NCI-H226 (cell line): ENCODE measurements at regions not wholly inside any gene's neighbourhood (a gene's known extent, or its start where the extent isn't known, plus 50 kb on each side); places are given as distances from the start of the nearest gene placed in this dataset.

Experiments
- DNase-seq: peaks from one replicate; pipeline ENCODE4 v3.0.0-alpha.2; 2015

DNA sequence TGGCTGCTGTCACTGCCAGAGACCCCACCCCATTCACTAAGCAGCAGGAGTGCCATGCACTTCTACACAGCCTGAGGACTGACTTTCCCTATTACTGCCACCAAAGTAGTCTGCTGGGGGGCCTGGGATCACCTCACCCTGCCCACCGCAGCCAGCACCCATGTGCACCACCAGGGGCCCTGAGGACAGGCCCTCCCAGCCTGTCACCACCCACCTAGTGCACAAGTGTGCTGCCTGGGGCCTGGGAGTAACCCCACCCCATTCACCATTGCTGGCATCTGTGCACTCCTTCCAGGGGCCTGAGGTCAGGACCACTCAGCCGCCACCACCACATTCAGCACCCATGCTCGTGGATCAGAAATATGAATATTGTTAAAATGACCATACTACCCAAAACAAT is 247.8 kb upstream of the NCKAP5 start:
- DNase-seq, result no peak

DNA sequence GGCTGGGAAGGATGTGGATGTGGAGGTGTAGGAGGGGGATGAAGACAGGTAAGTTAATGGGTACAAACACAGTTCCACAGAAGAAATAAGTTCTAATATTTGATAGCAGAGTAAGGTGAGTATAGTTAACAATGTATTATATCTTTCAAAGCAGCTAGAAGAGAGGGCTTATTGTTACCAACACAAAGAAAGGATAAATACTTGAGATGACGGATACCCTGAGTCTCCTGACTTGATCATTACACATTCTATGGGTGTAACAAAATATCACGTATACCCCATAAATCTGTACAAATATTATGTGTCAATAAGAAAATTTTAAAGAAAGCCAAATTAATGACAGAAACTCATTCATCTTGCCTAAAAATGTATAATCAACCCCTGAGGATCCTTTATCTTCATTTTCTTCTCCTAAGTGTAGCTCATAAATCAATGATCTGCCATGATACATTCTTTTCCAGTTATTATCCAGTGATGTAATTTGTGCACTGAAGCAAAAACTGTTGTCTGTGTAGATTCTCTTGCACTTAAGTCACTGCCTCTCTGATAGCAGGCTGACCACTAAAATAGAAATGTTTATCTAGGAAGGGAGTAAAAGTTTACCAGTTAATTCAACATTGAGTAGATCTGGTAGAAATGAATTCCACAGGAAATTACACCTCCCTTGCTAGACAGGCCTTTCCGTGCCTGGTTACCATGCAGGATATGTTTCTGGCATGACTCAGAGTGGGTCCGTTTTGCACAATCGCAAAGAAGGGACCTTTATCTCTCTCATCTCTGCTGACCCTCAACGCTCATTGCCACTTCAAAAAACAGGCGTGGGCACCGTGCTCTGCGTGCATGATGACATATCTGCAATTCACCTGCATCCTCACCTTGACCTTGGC is 249.7 kb upstream of the NCKAP5 start:
- DNase-seq, result peak; percentile 98

DNA sequence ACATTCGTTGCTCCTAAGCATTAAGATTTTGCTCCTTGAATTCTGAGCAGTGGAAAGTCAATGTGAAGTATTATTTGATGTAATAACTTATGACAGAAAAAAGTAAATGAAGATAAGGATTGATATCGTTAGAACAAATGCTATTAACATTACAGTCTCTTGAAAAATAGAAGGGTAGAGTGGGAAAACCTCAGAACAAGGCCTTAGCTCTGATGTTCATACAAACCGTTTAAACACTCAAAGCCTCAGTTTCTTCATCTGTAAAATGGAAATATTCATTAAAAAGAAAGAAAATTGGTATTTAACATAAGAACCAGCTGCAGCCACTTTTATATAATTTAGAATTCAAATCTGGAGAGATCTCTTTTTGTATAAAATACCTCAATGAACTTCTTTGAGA is 250.4 kb upstream of the NCKAP5 start:
- no peak for DNase-seq

DNA sequence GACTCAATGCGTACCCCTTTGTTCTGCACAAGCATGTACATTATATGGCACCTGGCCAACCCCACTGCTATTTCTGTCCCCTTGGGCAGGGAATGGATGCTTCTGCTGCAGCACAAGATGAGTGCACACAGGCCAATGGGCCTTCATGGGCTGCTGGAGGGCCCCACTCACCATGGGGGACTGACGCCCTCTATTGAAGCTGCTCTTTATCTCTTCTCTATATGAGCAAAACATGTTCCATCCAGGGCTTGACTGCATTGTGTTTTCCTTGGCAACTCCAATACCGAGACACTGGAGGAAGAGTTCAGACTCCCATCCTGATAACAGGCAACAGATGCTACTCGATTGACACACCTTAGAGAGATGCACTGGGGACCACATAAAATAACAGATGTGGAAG is 251.6 kb upstream of the NCKAP5 start:
- DNase-seq, result no peak

DNA sequence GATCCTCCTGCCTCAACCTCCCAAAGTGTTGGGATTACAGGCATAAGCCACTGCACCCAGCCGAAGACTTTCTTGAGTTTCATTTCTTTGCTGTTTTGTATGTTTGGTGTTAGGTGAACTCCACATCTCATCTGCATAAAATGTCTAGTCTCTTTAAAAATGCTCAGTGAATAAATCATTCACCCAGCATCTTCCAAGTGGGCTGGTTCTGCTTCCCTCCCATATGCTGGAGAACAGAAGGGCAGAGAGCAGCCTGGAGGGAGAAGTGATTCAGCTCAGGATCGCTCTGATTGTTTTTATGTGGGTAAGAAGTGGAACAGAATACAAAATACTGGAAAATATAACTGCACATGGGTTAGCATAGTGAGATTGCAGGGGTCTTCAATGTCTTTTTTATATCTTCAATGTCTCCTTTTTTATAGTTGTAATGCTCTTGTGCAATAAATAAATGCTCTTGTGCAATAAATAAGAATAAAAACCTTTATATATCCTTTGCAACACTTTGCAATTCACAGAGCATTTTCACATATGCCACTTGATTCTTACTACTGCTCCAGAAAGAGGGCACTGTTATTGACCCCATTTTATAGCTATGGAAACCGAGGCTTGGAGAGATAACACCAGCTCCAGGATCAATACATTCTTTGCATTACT is 253.0 kb upstream of the NCKAP5 start:
- DNase-seq, result peak; percentile 57

DNA sequence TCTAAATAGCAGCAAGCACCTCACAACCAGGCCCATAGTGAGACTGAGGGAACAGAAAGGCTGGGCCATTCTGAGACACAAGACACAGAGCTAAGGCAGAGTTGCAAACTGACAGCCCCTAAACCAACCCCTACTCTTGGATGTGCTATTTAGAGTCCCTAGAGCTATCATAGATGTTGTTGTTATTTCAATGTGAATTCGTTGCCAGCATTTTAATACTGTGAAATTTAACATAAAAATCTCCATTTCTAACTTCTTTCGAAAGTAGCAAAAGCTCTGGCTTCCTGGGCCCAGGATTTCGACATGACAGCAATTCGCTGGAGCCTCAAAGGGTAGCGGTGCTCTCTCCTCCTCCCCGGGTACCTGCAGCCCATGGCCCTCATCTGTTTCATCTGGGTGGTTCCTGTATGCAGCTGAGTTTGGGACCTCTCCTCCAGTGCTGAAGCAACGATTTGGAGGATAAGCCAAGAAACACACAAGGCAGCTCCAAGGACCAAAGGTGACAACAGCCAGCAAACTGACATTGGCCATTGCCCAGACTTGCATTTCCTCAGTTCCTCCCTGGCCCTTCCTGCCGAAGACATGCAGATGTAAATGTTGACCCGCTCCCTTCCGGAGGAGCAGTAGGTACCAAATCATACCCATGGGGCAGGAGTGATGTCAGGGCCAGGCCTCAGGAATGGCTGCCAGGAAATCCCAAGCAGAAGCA is 254.4 kb upstream of the NCKAP5 start:
- DNase-seq, result no peak

DNA sequence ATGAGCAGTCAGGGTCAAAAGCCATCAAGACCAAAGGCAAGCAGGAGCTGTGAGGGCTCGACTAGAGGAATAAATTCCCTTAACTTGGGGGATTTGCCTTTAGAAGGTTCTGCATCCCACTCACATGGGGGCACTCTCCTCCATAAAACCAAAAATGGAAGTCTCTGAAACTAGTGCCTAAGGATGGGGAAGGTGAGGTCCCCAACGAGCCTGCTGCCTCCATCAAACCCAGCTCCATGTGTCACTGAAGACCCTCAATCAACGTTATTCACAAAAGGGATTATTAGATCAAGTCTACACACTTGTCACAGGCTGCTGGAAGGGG is 254.9 kb upstream of the NCKAP5 start:
- no peak for DNase-seq

DNA sequence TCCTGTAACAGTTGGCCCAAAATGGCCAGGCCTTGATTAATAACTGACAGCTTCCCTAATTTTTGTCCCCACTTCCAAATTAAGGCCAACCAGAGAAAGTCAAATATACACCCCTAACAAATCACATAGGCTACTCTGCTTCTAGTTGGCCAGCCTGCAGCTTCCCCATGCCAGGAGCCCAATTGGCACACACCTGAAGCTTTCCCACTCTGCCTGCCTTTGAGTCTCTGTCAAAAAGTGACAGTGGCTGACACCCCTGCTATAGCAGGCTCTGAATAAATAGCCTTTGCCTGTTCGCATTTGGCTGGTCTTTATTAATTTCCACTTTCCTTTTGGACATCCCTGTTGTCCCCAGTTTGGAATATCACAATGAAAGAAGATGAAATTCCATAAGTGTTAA is 256.6 kb upstream of the NCKAP5 start:
- DNase-seq, result no peak

DNA sequence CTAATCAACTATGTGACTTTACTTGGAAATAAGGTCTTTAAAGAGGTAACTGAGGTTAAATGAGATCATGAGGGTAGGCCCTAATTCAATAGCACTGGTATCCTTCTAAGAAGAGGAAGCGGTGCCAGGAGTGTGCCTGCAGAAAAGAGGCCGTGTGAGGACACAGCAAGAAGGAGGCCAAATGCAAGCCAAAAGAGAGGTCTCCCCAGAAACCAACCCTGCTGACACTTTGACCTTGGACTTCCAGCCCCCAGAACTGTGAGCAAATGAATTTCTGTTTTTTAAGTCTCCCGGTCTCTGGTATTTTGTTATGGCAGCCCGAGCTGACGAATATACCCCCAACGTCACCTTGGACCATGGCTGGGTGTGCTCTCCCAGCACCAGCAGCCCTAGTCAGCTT is 257.5 kb upstream of the NCKAP5 start:
- DNase-seq, result no peak

DNA sequence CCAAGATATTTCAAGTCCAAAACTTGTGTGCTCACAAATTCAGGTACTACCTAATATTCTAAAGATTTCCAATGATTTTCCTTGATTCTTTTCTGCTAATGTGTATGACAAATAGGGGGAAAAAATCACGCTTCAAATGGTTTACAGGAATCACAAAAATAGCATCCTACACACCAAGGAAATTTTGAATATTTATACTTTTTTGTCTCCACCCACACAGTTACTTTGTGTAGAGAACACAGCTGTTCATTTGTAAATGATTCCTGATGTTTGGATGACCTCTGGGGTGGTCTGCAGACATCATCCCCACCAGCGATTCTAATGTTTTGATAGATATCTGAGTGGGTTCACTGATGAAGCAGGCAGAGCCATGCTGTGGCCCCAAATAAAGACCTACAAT is 260.6 kb upstream of the NCKAP5 start:
- no peak for DNase-seq

DNA sequence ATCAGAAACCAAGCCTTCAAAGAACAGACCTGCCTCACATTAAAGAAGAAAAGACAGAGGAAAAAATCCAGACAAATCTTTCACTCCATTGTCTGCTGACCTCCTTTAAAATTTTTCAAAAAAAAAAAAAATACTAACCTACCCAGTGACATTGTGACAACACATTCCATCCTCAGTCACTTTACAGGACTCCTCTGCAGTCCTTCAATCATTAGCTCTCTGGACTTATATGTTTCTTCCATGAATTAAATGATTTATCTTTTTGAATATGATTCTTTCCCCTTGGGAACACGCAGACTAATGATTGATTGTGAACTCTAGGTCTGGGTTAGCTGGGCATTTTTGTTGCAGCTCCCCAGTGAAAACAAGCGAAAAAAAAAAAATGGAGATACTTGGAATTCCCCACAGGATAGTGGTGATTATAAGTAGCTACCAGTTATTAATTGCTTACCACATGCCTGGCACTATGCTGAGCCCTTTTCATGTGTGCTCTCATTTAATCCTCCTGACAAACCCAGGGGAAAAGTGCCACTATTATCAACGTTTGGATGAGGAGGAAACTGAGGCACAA is 261.3 kb upstream of the NCKAP5 start:
- DNase-seq, result no peak

DNA sequence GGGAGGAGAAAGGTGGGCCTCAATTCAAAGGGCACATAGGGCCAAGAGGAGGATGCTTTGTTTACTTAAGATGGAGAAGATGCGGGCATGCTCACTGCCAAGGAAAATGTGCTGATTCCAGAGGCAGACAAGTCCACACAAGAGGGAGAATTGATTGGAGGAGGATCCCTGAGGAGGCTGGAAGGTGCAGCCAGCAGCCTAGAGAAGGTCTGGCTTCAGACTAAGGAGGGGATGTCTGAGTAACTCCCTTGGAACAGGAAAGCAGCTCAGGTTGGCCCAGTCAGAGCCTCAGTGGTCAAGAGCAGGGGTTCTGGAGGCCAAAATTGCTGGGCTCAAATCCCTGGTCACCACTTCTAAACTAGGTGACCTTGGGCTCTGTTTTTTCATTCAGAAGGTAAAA is 265.5 kb upstream of the NCKAP5 start:
- DNase-seq, result no peak

DNA sequence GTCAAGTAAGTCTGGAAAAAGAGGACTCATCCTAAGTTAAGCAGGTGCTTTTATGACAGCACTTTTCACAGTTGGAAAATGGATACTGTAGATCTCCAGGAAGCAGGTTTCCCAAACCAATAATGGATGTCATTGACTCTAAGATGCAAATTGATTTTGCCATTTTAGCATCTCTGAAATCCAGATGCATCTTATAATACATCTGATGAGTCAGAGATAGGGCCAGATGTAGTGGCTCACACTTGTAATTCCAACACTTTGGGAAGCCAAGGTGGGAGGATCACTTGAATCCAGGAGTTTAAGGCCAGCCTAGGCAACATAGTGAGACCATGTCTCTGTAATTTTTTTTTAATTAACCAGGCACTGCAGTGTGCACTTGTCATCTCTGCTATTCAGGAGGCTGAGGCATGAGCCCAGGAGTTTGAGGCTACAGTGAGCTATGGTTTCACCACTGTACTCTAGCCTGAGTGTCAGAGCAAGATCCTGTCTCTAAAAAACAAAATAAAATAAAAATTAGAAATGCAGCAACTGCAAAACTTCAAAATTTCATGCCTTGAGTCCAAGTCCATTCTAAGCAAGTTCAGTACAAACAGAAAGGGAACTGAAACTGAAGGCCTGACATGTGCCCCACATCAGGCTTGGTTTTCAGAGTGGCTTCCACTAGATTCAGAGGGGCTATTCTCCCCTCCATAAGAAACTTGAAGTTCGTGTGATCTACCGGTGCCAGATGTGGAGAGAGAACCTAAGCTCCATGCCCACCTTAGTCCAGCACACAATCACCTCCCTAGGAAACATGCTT is 267.8 kb upstream of the NCKAP5 start:
- no peak for DNase-seq

DNA sequence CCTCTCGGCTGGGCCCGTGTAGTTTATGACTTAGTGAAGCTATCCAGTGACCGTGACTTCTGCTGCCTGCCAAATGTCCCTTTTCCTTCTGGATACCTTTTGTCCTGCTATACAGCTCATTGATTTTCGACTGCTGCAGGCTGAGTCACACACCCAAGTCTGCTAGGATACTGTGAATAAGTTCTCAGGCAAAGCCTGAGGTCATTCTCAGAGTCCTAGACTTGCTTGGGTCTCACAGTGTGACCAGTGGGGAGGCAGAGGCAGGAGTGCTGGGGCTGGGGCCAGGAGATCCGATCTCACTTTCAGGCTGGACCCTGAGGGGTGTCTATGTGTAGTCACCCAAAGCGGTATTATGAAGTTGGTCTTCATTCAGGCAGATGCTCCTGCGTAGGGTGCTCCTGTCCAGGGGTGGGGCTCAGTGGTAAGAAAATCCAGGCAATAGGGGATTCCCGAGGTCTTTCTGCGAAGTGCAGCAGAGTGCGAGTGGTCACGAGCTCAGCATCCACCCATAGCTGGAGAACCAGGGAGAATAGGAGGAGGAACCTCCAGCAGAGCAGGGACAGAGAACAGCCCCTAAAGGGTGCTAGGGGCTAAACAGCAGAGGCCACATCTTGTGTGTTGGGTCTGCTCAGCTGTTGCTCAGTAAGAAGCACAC is 268.6 kb upstream of the NCKAP5 start:
- DNase-seq, result no peak

DNA sequence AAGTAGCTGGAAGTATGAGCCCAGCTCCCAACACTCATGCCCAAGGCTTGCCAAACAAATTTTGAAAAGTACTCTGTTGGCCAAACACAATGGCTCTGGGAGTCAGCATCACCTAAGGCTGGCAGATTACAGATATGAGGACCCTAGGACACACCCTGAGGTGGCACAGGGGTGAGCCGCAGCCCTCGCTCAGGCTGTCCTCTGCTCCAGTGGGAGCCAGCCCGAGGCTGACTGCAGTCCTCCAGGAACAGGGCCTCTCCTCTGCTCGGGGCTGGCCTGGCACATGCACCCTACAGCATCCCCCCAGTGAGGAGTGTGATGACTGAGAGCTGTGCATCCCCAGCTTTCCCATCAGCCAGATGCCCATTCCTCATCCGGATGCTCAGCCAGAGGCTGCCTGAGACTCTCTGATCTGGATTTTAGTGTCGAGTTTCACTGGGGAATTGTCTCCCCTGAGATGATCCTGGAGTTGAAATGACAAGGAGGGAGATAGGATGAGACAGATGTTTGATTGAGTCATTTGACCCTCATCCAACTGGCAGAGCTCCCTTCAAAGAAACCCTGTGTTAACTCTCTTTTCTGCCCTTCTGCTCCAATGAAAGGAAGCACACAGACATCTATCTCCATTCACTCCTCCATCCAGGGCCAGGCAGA is 269.3 kb upstream of the NCKAP5 start:
- peak; percentile 35 for DNase-seq

DNA sequence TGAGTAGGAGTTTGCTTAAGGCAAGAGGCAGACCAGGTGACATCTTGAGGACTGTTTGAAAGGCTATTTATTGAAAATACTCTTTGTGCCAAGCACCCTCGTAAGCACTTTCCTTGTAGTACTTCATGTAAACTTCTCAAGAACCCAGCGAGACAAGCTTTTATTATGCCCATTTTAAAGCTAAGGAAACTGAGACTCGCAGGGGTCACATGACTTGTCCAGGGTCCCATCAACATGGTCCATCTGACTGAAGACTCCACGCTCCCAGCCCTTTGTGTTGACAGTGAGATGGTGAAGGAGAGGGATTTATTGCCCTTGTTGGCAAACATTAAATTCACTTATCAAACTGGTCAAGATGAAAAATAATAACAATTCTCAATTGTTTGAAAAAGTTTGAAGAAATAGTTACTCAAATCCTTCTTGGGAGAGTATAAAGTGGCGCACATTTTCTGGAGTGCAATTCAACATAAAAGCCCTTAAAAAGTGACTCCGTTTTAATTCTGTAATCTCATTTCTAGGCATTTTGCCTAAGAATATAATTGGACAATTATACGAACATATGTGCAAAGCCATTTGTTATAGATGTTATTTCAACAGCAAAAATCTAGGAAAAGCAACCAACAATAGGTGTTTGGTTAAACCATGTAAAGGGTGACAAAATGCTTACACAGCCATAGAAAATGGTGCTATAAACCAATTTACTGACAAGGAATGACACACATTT is 270.5 kb upstream of the NCKAP5 start:
- no peak for DNase-seq

DNA sequence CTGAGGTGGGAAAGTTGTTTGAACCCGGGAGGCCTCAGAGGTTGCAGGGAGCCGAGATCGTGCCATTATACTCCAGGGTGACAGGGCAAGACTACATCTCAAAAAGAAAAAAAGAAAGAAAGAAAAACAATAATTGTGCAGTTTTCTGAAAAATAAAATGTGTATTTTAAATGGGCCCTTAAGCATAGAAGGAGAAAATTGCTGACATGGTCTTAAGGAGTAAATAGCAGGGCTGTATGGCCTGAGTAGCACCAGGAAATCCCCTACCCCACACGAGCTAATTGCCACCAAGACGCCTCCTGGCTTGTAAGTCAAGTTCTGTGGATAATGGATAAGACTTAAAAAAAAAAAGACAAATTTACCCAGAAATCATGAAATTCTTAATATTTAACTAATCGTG is 271.4 kb upstream of the NCKAP5 start:
- DNase-seq, result no peak

DNA sequence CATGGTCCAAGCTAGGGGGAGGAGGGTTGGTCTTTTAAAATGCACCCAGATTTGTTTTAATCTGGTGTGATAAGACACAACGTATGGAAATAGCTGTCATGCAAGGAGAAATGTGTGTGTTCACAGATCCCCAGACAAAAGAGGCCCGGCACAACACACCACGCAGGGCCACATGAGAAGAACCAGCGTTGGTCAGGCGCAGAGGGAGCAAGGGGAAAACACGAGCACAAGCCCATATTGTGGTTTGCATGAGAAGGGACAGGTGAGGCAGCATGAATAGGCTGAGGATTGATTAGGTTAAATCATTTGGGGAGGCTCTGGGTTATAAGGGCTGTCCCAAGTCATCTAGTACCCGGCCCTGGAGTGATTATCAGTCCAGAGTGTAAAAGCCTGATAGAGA is 272.5 kb upstream of the NCKAP5 start:
- DNase-seq, result no peak

DNA sequence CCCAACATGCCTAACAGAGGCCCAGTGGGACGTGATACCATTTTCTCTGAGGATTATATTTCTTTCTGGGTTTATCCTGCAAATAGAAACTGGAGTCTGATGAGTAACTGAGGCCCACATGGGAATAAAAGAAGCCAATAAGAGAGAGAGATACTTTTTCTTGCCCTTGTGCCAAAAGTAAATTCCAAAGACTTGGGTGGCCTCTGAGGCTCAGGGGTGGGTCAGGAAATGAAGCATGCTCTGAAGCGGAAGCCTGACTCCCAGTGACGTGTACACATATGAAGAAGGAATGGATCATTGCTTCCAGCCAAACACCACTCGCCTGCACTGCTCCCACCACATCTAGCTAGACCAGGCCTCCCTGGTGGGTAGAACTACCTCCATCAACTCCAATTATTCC is 273.6 kb upstream of the NCKAP5 start:
- peak; percentile 96 for DNase-seq

DNA sequence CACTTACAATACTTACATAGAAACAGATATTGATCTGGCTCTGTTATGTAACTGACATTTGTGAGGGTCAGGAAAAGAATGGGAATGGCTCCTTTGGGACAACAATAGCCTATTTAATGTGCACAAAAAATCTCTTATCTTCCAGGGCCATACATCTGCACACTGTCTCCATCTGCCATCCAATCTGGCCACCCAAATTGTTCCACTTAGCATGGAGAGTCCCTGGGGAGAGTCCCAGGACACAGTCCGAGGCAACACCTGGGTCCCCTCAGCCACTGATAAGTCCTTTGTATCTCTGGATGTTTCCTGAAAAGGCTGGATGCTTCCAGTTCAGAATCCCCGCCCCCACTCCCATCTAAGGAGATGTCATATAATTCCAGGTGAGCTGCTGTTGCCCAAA is 274.2 kb upstream of the NCKAP5 start:
- DNase-seq, result no peak

DNA sequence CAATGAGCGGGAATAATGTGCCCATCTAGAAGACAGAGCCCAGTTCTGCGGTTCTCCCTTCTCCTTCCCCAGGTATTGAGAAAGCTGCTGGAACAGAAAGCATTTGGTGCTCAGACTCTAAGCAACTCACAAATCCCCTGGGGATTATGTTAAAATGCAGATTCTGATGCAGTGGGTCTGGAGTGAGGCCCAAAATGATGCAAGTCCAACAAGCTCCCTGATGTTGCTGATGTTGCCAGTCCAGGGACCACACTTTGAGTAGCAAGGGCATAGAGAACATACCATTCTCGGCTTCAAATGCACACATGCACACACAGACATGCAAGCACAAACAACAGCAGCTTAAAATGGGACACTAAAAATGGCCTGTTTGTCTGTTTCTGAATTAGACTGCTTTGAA is 274.8 kb upstream of the NCKAP5 start:
- no peak for DNase-seq
